A673 (cell line): ENCODE measurements at regions not wholly inside any gene's neighbourhood (a gene's known extent, or its start where the extent isn't known, plus 50 kb on each side); places are given as distances from the start of the nearest gene placed in this dataset.

Experiments used
- BruUV-seq: library from RNA; stranded (reverse); fragments of 400-500 nt; replicated peaks from 2 replicates; lab custom pipeline; 2021; lab: Mats Ljungman, UMichigan
- CTCF ChIA-PET: fragments of 300-600 bp; sonication (Branson Sonifier 250); formaldehyde crosslinking; loops from one replicate; lab custom pipeline; 2022; ENCODE audit warnings: antibody characterized with exemption; lab: Charles Lee
- POLR2A ChIA-PET: fragments of 300-600 bp; sonication (Branson Sonifier 250); formaldehyde crosslinking; loops from one replicate; lab custom pipeline; 2022; ENCODE audit warnings: antibody characterized with exemption; ENCODE audit not compliant: low non-redundant PET; lab: Charles Lee
- DNase-seq: peaks from one replicate; pipeline ENCODE4 v3.0.0-alpha.2; 2015; ENCODE audit warnings: low spot score
- H3K27ac ChIP-seq: fragments of 200-600 bp; sonication (generic); 2 replicates; pipeline ENCODE4 v1.5.1; 2016; ENCODE audit warnings: mixed run types, low read depth, mild to moderate bottlenecking, mixed read lengths, antibody characterized with exemption, low read length; ENCODE audit not compliant: poor library complexity, severe bottlenecking
- H3K27me3 ChIP-seq: fragments of 200-600 bp; sonication (generic); replicated peaks from 2 replicates; pipeline ENCODE4 v1.6.1; 2017; ENCODE audit warnings: mixed run types, low read depth, mild to moderate bottlenecking, mixed read lengths, antibody characterized with exemption, low read length; ENCODE audit not compliant: insufficient read depth, poor library complexity
- H3K36me3 ChIP-seq: fragments of 200-600 bp; sonication (generic); 2 replicates; pipeline ENCODE4 v1.6.1; 2016; ENCODE audit warnings: mixed run types, mild to moderate bottlenecking, mixed read lengths, antibody characterized with exemption, low read length; ENCODE audit not compliant: insufficient read depth, poor library complexity, severe bottlenecking
- H3K4me1 ChIP-seq: fragments of 200-600 bp; sonication (generic); 2 replicates; pipeline ENCODE4 v1.6.1; 2017; ENCODE audit warnings: mixed run types, mild to moderate bottlenecking, mixed read lengths, antibody characterized with exemption, low read length; ENCODE audit not compliant: insufficient read depth, poor library complexity, severe bottlenecking
- H3K4me3 ChIP-seq: fragments of 200-600 bp; sonication (generic); 2 replicates; pipeline ENCODE4 v1.5.1; 2016; ENCODE audit warnings: low read depth, mixed run types, mild to moderate bottlenecking, mixed read lengths, low read length; ENCODE audit not compliant: poor library complexity, severe bottlenecking
- H3K9me3 ChIP-seq: fragments of 200-600 bp; sonication (generic); 2 replicates; pipeline ENCODE4 v1.6.1; 2016; ENCODE audit warnings: mixed run types, low read depth, mild to moderate bottlenecking, mixed read lengths, antibody characterized with exemption, low read length; ENCODE audit not compliant: poor library complexity, severe bottlenecking
- CTCF ChIP-seq: fragments of 300-800, 200-600 bp; sonication (generic); conservative IDR thresholded peaks from 2 replicates; pipeline ENCODE4 v1.5.1; 2017; ENCODE audit warnings: low read depth, mild to moderate bottlenecking, antibody characterized with exemption, low read length, moderate library complexity, mixed read lengths
- EZH2 ChIP-seq: fragments of 200-600 bp; sonication (generic); IDR thresholded peaks from 2 replicates; pipeline ENCODE4 v1.6.1; 2017; ENCODE audit warnings: borderline replicate concordance, low read depth, mild to moderate bottlenecking, mixed read lengths, antibody characterized with exemption, low read length; ENCODE audit not compliant: poor library complexity, severe bottlenecking
- intact Hi-C: fragments of 100-400 bp; cut with micrococcal nuclease; formaldehyde crosslinking; loops from one replicate; pipeline ENCODE4 v1.10.0; 2022; ENCODE audit not compliant: unreplicated experiment

GRCh38 chr20:53839423-53840176 lies 230.8 kb downstream of the BCAS1 start:
- intact Hi-C loops: no loop called here
- Histone ChIP-seq H3K36me3 (no peaks in the 10 kb centered on the region), H3K4me3 (no peak overlapping the region), H3K4me1 (no peaks in the 10 kb centered on the region), H3K9me3 (no peaks in the 10 kb centered on the region), H3K27ac (no peak overlapping the region), H3K27me3 (no peaks in the 10 kb centered on the region)
- TF ChIP-seq CTCF (no peak), EZH2 (no peak)
- CTCF ChIA-PET: no interaction called here
- POLR2A ChIA-PET: no interaction called here
- DNase-seq: no peak
- BruUV-seq: no TSS peak

- CTCF ChIA-PET: no interaction called here
- POLR2A ChIA-PET: no interaction called here
- H3K4me1 ChIP-seq: no peaks in the 10 kb centered on the region
- H3K36me3 ChIP-seq: no peaks in the 10 kb centered on the region
- no peak for TF ChIP-seq CTCF
- no peak for TF ChIP-seq EZH2
- DNase-seq: no peak
- no TSS peak for BruUV-seq
- no peak overlapping the region for H3K27ac ChIP-seq
- intact Hi-C loops: no loop called here
- H3K4me3 ChIP-seq: no peak overlapping the region
- no peaks in the 10 kb centered on the region for H3K27me3 ChIP-seq
- H3K9me3 ChIP-seq: no peaks in the 10 kb centered on the region
These were observed 232.0 kb downstream of the BCAS1 start for GRCh38 chr20:53838311-53838868.

- H3K9me3 ChIP-seq: no peaks in the 10 kb centered on the region
- H3K4me3 ChIP-seq: no peak overlapping the region
- no TSS peak for BruUV-seq
- no peak for DNase-seq
- TF ChIP-seq EZH2 (no peak), CTCF (no peak)
- ChIA-PET CTCF (no interaction called here), POLR2A (no interaction called here)
- no peaks in the 10 kb centered on the region for H3K36me3 ChIP-seq
- no peaks in the 10 kb centered on the region for H3K27me3 ChIP-seq
- H3K4me1 ChIP-seq: no peaks in the 10 kb centered on the region
- no peak overlapping the region for H3K27ac ChIP-seq
- intact Hi-C loops: no loop called here
These were observed 233.1 kb downstream of the BCAS1 start for GRCh38 chr20:53837126-53837826.
